OCI-LY1 (cell line): ENCODE measurements at regions not wholly inside any gene's neighbourhood (a gene's known extent, or its start where the extent isn't known, plus 50 kb on each side); places are given as distances from the start of the nearest gene placed in this dataset.

ENCODE experiments used
- CTCF ChIP-seq: fragments of 200-600 bp; sonication (generic), shearing (Covaris generic); IDR thresholded peaks from 2 replicates; pipeline ENCODE4 v1.5.1; 2017; ENCODE audit warnings: mild to moderate bottlenecking, antibody characterized with exemption, low read length, moderate library complexity, mixed read lengths
- EZH2 ChIP-seq: fragments of 200-600 bp; sonication (generic), shearing (Covaris generic); IDR thresholded peaks from 2 replicates; pipeline ENCODE4 v1.8.0; 2017; ENCODE audit warnings: borderline replicate concordance, mixed run types, mild to moderate bottlenecking, antibody characterized with exemption, low read length, moderate library complexity, mixed read lengths

GRCh38 chr14:87756661-87757060 is 236.3 kb downstream of the GALC start:
- no peak for TF ChIP-seq EZH2
- no peak for TF ChIP-seq CTCF
